Vagina (tissue), 2 donors: ENCODE measurements at regions not wholly inside any gene's neighbourhood (a gene's known extent, or its start where the extent isn't known, plus 50 kb on each side); places are given as distances from the start of the nearest gene placed in this dataset.

Experiments
- CTCF ChIP-seq, 3 experiments: fragments of 450-650 bp in 2 of 3; fragments of 200-600 bp in 1 of 3; sonication (generic) in 1 of 3; IDR thresholded peaks; one replicate each; pipeline ENCODE4 v1.5.1; 2017 to 2019; ENCODE audit warnings: antibody characterized with exemption in 3 of 3, mild to moderate bottlenecking in 2 of 3, moderate library complexity in 2 of 3
- POLR2A ChIP-seq, 2 donors: fragments of 450-650 bp; IDR thresholded peaks; one replicate each; pipeline ENCODE4 v1.6.1; 2017; ENCODE audit warnings: antibody characterized with exemption in 2 of 2, mild to moderate bottlenecking in 2 of 2, moderate library complexity in 2 of 2
- POLR2AphosphoS5 ChIP-seq, 2 donors: sonication (generic); formaldehyde crosslinking; IDR thresholded peaks; one replicate each; pipeline ENCODE4 v1.9.0; 2017; ENCODE audit warnings: antibody characterized with exemption in 2 of 2, mild to moderate bottlenecking in 2 of 2, low read depth in 1 of 2; ENCODE audit not compliant: insufficient read depth in 1 of 2

GRCh38 chr2:7510353-7510752 lies 593.1 kb downstream of the RNF144A start:
- TF ChIP-seq CTCF (IDR thresholded peaks at IDR 0.05) = no peak
- TF ChIP-seq POLR2AphosphoS5 (IDR thresholded peaks at IDR 0.05; ENCODE audit: insufficient read depth in 1 of 2, low read depth in 1 of 2) = no peak
- no peak for TF ChIP-seq POLR2A (IDR thresholded peaks at IDR 0.05)
